Adrenal gland (tissue), 5 donors: ENCODE measurements at regions not wholly inside any gene's neighbourhood (a gene's known extent, or its start where the extent isn't known, plus 50 kb on each side); places are given as distances from the start of the nearest gene placed in this dataset.

ENCODE experiments used
- CTCF ChIP-seq, 6 experiments: fragments of 450-650 bp in 4 of 6; fragments of 200-600 bp in 2 of 6; sonication (generic) in 1 of 6; IDR thresholded peaks; 1 replicate in 5 of 6; 2 replicates in 1 of 6; pipeline versions ENCODE4 v1.5.1 to v1.8.0; 2016 to 2021; ENCODE audit warnings: antibody characterized with exemption in 6 of 6, mild to moderate bottlenecking in 2 of 6, moderate library complexity in 1 of 6
- POLR2A ChIP-seq, 2 donors: fragments of 450-650 bp; IDR thresholded peaks; one replicate each; pipeline ENCODE4 v1.6.1; 2017; ENCODE audit warnings: antibody characterized with exemption in 2 of 2, mild to moderate bottlenecking in 2 of 2, moderate library complexity in 1 of 2
- donor health status: DM: no; HTN: no; CAD: no.

- TF ChIP-seq CTCF (IDR thresholded peaks at IDR 0.05) (no peak), POLR2A (IDR thresholded peaks at IDR 0.05) (no peak)
Measured at GRCh38 chr20:48326434-48326691, 501.4 kb downstream of the PREX1 start.
